WTC11 (cell line): ENCODE measurements at regions not wholly inside any gene's neighbourhood (a gene's known extent, or its start where the extent isn't known, plus 50 kb on each side); places are given as distances from the start of the nearest gene placed in this dataset.

ENCODE experiments used
- ATAC-seq: fragments of 200-7000 bp; cut with Tn5 transposase; 2 replicates; pipeline ENCODE4 v1.10.0; 2021; ENCODE audit warnings: mild to moderate bottlenecking, moderate library complexity
- CTCF ChIA-PET: fragments of 300-600 bp; sonication (Branson Sonifier 250); formaldehyde crosslinking; loops from one replicate; lab custom pipeline; 2021; ENCODE audit warnings: antibody characterized with exemption; lab: Charles Lee
- POLR2A ChIA-PET: fragments of 350-600 bp; sonication (Branson Sonifier 250); formaldehyde crosslinking; loops from one replicate; lab custom pipeline; 2021; ENCODE audit warnings: antibody characterized with exemption; lab: Charles Lee
- DNase-seq: peaks from one replicate; pipeline ENCODE4 v3.0.0; 2021; ENCODE audit warnings: low spot score
- H3K27ac Mint-ChIP-seq: 2 replicates; pipeline ENCODE4 v1.8.0; 2021; ENCODE audit warnings: mixed read lengths
- H3K27me3 Mint-ChIP-seq: 2 replicates; pipeline ENCODE4 v1.8.0; 2021; ENCODE audit warnings: low read depth, mild to moderate bottlenecking, moderate library complexity, mixed read lengths
- H3K36me3 Mint-ChIP-seq: 2 replicates; pipeline ENCODE4 v1.8.0; 2021; ENCODE audit warnings: mixed read lengths
- H3K4me1 Mint-ChIP-seq: 2 replicates; pipeline ENCODE4 v1.8.0; 2022; ENCODE audit warnings: mixed read lengths
- H3K4me3 Mint-ChIP-seq: 2 replicates; pipeline ENCODE4 v1.8.0; 2021; ENCODE audit warnings: mild to moderate bottlenecking, moderate library complexity, mixed read lengths
- H3K9me3 Mint-ChIP-seq: 2 replicates; pipeline ENCODE4 v1.8.0; 2021; ENCODE audit warnings: mixed read lengths
- CTCF ChIP-seq: fragments of 200-600 bp; IDR thresholded peaks from 2 replicates; pipeline ENCODE4 v1.8.0; 2022; ENCODE audit warnings: antibody characterized with exemption
- E2F1 ChIP-seq: sonication (generic); formaldehyde crosslinking; IDR thresholded peaks from 2 replicates; pipeline ENCODE4 v1.8.0; 2022; ENCODE audit warnings: mild to moderate bottlenecking, missing genetic modification reagents
- FOXP4 ChIP-seq: sonication (generic); formaldehyde crosslinking; IDR thresholded peaks from 2 replicates; pipeline ENCODE4 v1.8.0; 2022; ENCODE audit warnings: mild to moderate bottlenecking, missing genetic modification reagents
- JAZF1 ChIP-seq: fragments of 250-450 bp; sonication (Bioruptor Pico); IDR thresholded peaks from 2 replicates; pipeline ENCODE4 v1.9.0; 2021; ENCODE audit warnings: moderate library complexity, mild to moderate bottlenecking, inconsistent platforms
- MAX ChIP-seq: sonication (generic); formaldehyde crosslinking; IDR thresholded peaks from 2 replicates; pipeline ENCODE4 v1.8.0; 2022; ENCODE audit warnings: mild to moderate bottlenecking, missing genetic modification reagents
- MXD4 ChIP-seq: fragments of 250-450 bp; sonication (Bioruptor Pico); IDR thresholded peaks from 2 replicates; pipeline ENCODE4 v1.8.0; 2021; ENCODE audit warnings: mild to moderate bottlenecking, moderate library complexity, borderline replicate concordance
- NFE2L1 ChIP-seq: sonication (generic); formaldehyde crosslinking; IDR thresholded peaks from 2 replicates; pipeline ENCODE4 v1.8.1; 2023; ENCODE audit warnings: missing genetic modification reagents
- OVOL2 ChIP-seq: fragments of 250-450 bp; sonication (Bioruptor Pico); IDR thresholded peaks from 2 replicates; pipeline ENCODE4 v1.9.0; 2021; ENCODE audit warnings: mild to moderate bottlenecking, borderline replicate concordance
- TEAD1 ChIP-seq: sonication (generic); formaldehyde crosslinking; IDR thresholded peaks from 2 replicates; pipeline ENCODE4 v1.8.0; 2022; ENCODE audit warnings: mild to moderate bottlenecking, missing genetic modification reagents
- ZBTB43 ChIP-seq: sonication (generic); formaldehyde crosslinking; IDR thresholded peaks from 2 replicates; pipeline ENCODE4 v1.8.1; 2023; ENCODE audit warnings: mild to moderate bottlenecking, missing genetic modification reagents
- ZNF396 ChIP-seq: fragments of 250-450 bp; sonication (Bioruptor Pico); IDR thresholded peaks from 2 replicates; pipeline ENCODE4 v1.8.0; 2021; ENCODE audit warnings: mild to moderate bottlenecking, moderate library complexity, borderline replicate concordance
- ZNF423 ChIP-seq: fragments of 250-450 bp; sonication (Bioruptor Pico); IDR thresholded peaks from 2 replicates; pipeline ENCODE4 v2.1.2; 2022; ENCODE audit warnings: mild to moderate bottlenecking, moderate library complexity
- ZNF532 ChIP-seq: fragments of 250-450 bp; sonication (Bioruptor Pico); IDR thresholded peaks from 2 replicates; pipeline ENCODE4 v1.9.0; 2021; ENCODE audit warnings: mild to moderate bottlenecking, borderline replicate concordance
- TF ChIP-seq, protein P1 (sequence below): sonication (generic); formaldehyde crosslinking; IDR thresholded peaks from 2 replicates; pipeline ENCODE4 v1.8.0; 2023; ENCODE audit warnings: missing genetic modification reagents
- TF ChIP-seq, protein P2 (sequence below): fragments of 250-450 bp; sonication (Bioruptor Pico); conservative IDR thresholded peaks from 2 replicates; pipeline ENCODE4 v1.9.0; 2021; ENCODE audit warnings: mild to moderate bottlenecking
- TF ChIP-seq, protein P3 (sequence below): fragments of 250-450 bp; sonication (Bioruptor Pico); IDR thresholded peaks from 2 replicates; pipeline ENCODE4 v2.1.2; 2022; ENCODE audit warnings: mild to moderate bottlenecking, moderate library complexity

GRCh38 chr7:51789489-51789888 lies 472.9 kb upstream of the COBL start:
- no peak for DNase-seq
- Mint-ChIP-seq H3K27ac (no peak overlapping the region), H3K27me3 (no peaks in the 10 kb centered on the region), H3K4me3 (no peak overlapping the region), H3K36me3 (peaks cover 3% of the 10 kb centered on the region; the same call in 1 of the 2 replicates), H3K4me1 (peaks cover 5% of the 10 kb centered on the region), H3K9me3 (no peaks in the 10 kb centered on the region; the same call in 1 of the 2 replicates)
- POLR2A ChIA-PET, result no interaction called here
- CTCF ChIA-PET, result interaction anchor here (0.6 to 1.4 kb wide), 6 partner anchors 14 to 373 kb away, joined by 3 to 5 read pairs (median 4); no protein-coding TSS in a partner anchor
- TF ChIP-seq, protein P1, sequence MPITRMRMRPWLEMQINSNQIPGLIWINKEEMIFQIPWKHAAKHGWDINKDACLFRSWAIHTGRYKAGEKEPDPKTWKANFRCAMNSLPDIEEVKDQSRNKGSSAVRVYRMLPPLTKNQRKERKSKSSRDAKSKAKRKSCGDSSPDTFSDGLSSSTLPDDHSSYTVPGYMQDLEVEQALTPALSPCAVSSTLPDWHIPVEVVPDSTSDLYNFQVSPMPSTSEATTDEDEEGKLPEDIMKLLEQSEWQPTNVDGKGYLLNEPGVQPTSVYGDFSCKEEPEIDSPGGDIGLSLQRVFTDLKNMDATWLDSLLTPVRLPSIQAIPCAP (CRISPR knock-in tag), result no peak
- no peak for TF ChIP-seq TEAD1 (CRISPR knock-in tag)
- 0 out of 2 replicates have a peak, but pooled peaks have one; percentile 31 for TF ChIP-seq CTCF
- ATAC-seq, result peak; percentile 77

GRCh38 chr7:51786284-51786683 lies 469.7 kb upstream of the COBL start:
- Mint-ChIP-seq H3K36me3 (peaks cover 3% of the 10 kb centered on the region; the same call in 1 of the 2 replicates), H3K27ac (no peak overlapping the region), H3K4me3 (no peak overlapping the region), H3K4me1 (peaks cover 5% of the 10 kb centered on the region), H3K27me3 (no peaks in the 10 kb centered on the region), H3K9me3 (no peaks in the 10 kb centered on the region; the same call in 1 of the 2 replicates)
- POLR2A ChIA-PET, result no interaction called here
- no peak for DNase-seq
- no peak for ATAC-seq
- CTCF ChIA-PET, result no interaction called here
- TF ChIP-seq ZNF532 (CRISPR knock-in tag) (no peak), OVOL2 (CRISPR knock-in tag) (no peak), ZNF396 (CRISPR knock-in tag) (no peak), ZNF423 (CRISPR knock-in tag) (no peak), MAX (CRISPR knock-in tag) (no peak), MXD4 (CRISPR knock-in tag) (no peak), NFE2L1 (CRISPR knock-in tag) (no peak), ZBTB43 (CRISPR knock-in tag) (no peak), FOXP4 (CRISPR knock-in tag) (no peak), JAZF1 (CRISPR knock-in tag) (no peak), E2F1 (CRISPR knock-in tag) (no peak)
- TF ChIP-seq, protein P2, sequence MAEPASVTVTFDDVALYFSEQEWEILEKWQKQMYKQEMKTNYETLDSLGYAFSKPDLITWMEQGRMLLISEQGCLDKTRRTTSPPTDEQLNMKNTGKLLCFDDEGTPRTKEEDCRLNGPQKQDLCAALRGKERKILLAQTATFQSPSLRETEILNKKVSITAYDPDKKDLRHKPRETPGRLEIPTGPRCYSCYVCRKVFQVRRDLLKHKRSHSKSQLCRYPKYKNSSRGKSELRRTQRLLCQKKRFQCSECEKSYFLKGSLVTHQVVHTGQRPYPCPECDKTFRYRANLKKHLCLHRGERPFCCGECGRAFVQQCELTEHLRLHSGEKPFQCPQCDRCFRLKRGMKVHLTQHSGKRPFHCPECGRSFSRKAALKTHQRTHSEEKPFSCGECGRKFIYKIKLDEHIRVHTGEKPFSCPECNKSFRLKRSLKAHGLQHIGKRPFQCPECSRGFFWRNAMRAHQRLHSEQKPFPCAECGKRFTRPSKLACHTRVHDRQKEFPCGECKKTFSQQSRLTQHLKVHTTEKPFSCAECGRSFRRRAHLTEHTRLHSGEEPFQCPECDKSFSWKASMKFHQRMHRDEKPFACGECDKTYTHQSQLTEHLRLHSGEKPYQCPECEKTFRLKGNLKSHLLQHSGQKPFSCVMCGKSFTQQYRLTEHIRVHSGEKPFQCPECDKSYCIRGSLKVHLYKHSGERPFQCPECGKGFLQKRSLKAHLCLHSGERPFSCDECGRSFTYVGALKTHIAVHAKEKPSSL (CRISPR knock-in tag), result no peak
- TF ChIP-seq, protein P3, sequence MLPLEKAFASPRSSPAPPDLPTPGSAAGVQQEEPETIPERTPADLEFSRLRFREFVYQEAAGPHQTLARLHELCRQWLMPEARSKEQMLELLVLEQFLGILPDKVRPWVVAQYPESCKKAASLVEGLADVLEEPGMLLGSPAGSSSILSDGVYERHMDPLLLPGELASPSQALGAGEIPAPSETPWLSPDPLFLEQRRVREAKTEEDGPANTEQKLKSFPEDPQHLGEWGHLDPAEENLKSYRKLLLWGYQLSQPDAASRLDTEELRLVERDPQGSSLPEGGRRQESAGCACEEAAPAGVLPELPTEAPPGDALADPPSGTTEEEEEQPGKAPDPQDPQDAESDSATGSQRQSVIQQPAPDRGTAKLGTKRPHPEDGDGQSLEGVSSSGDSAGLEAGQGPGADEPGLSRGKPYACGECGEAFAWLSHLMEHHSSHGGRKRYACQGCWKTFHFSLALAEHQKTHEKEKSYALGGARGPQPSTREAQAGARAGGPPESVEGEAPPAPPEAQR, result no peak
